Trophoblast cell (in vitro differentiated cells and primary cell): ENCODE measurements at regions not wholly inside any gene's neighbourhood (a gene's known extent, or its start where the extent isn't known, plus 50 kb on each side); places are given as distances from the start of the nearest gene placed in this dataset.
"Not testable (repeated sequence)": the region's sequence is repeated elsewhere in the genome, so short reads cannot be mapped to it uniquely, and the experiment has no call there.

Source experiments
- DNase-seq, 2 donors: peaks; one replicate each; pipeline ENCODE4 v3.0.0-alpha.2; 2016
- H2AFZ ChIP-seq: 2 replicates; pipeline ENCODE4 v1.6.1; 2013; ENCODE audit warnings: low read length, moderate library complexity, mild to moderate bottlenecking; ENCODE audit not compliant: insufficient read depth, poor library complexity
- H2AK5ac ChIP-seq: 2 replicates; pipeline ENCODE4 v1.6.1; 2013; ENCODE audit warnings: mild to moderate bottlenecking, low read length
- H2BK120ac ChIP-seq: 2 replicates; pipeline ENCODE4 v1.6.1; 2013; ENCODE audit warnings: low read length, mild to moderate bottlenecking, moderate library complexity; ENCODE audit not compliant: insufficient read depth, poor library complexity
- H2BK12ac ChIP-seq: 2 replicates; pipeline ENCODE4 v1.6.1; 2013; ENCODE audit warnings: mild to moderate bottlenecking, low read length, moderate library complexity
- H2BK5ac ChIP-seq: 2 replicates; pipeline ENCODE4 v1.6.1; 2013; ENCODE audit warnings: low read length, low read depth, moderate library complexity, mild to moderate bottlenecking; ENCODE audit not compliant: poor library complexity
- H3K14ac ChIP-seq: 2 replicates; pipeline ENCODE4 v1.6.1; 2013; ENCODE audit warnings: mild to moderate bottlenecking, low read length
- H3K18ac ChIP-seq: 2 replicates; pipeline ENCODE4 v1.6.1; 2013; ENCODE audit warnings: mild to moderate bottlenecking, low read length
- H3K23ac ChIP-seq: 2 replicates; pipeline ENCODE4 v1.6.1; 2013; ENCODE audit warnings: low read length
- H3K27ac ChIP-seq: 2 replicates; pipeline ENCODE4 v1.5.1; 2013; ENCODE audit warnings: low read depth, mild to moderate bottlenecking, inconsistent platforms, low read length, moderate library complexity
- H3K27me3 ChIP-seq: 2 replicates; pipeline ENCODE4 v1.6.1; 2013; ENCODE audit warnings: inconsistent platforms, mild to moderate bottlenecking, low read length, moderate library complexity; ENCODE audit not compliant: insufficient read depth
- H3K36me3 ChIP-seq, 2 experiments: 1 replicate in 1 of 2; 2 replicates in 1 of 2; pipeline ENCODE4 v1.6.1; 2013; ENCODE audit warnings: low read length in 2 of 2, mild to moderate bottlenecking in 2 of 2, moderate library complexity in 1 of 2; ENCODE audit not compliant: insufficient read depth in 2 of 2, control insufficient read depth in 1 of 2
- H3K4ac ChIP-seq: 2 replicates; pipeline ENCODE4 v1.6.1; 2013; ENCODE audit warnings: low read depth, mild to moderate bottlenecking, low read length, moderate library complexity
- H3K4me1 ChIP-seq, 2 experiments: 1 replicate in 1 of 2; 2 replicates in 1 of 2; pipeline ENCODE4 v1.6.1; 2013; ENCODE audit warnings: low read length in 2 of 2, mild to moderate bottlenecking in 2 of 2, moderate library complexity in 1 of 2; ENCODE audit not compliant: insufficient read depth in 2 of 2, control insufficient read depth in 1 of 2
- H3K4me2 ChIP-seq: 2 replicates; pipeline ENCODE4 v1.6.1; 2013; ENCODE audit warnings: inconsistent platforms, mild to moderate bottlenecking, low read length, moderate library complexity
- H3K4me3 ChIP-seq: 2 replicates; pipeline ENCODE4 v1.5.1; 2013; ENCODE audit warnings: mild to moderate bottlenecking, low read depth, low read length, inconsistent platforms
- H3K79me1 ChIP-seq: one replicate; pipeline ENCODE4 v1.6.1; 2013; ENCODE audit warnings: low read length
- H3K79me2 ChIP-seq: 2 replicates; pipeline ENCODE4 v1.6.1; 2013; ENCODE audit warnings: low read length, mild to moderate bottlenecking; ENCODE audit not compliant: control insufficient read depth, insufficient read depth, poor library complexity
- H3K9ac ChIP-seq: 2 replicates; pipeline ENCODE4 v1.6.1; 2013; ENCODE audit warnings: mild to moderate bottlenecking, low read length
- H3K9me3 ChIP-seq: 2 replicates; pipeline ENCODE4 v1.6.1; 2013; ENCODE audit warnings: low read depth, mild to moderate bottlenecking, control low read depth, inconsistent platforms, low read length; ENCODE audit not compliant: insufficient read depth
- H4K12ac ChIP-seq: 2 replicates; pipeline ENCODE4 v1.6.1; 2013; ENCODE audit warnings: low read depth, mild to moderate bottlenecking, low read length, moderate library complexity
- H4K8ac ChIP-seq: 2 replicates; pipeline ENCODE4 v1.6.1; 2013; ENCODE audit warnings: low read depth, mild to moderate bottlenecking, low read length, moderate library complexity
- H4K91ac ChIP-seq: one replicate; pipeline ENCODE4 v1.6.1; 2013; ENCODE audit warnings: low read depth, mild to moderate bottlenecking, low read length, moderate library complexity
- WGBS: extraction: QIAGEN DNeasy Blood & Tissue Kit; methylation state at CpG from one replicate; pipeline ENCODE4 v1.1.7; 2013; ENCODE audit warnings: missing lambda C conversion rate; ENCODE audit not compliant: insufficient read length, insufficient coverage; ENCODE audit errors: extremely low coverage; 5-methylcytosine and 5-hydroxymethylcytosine counted together

DNA sequence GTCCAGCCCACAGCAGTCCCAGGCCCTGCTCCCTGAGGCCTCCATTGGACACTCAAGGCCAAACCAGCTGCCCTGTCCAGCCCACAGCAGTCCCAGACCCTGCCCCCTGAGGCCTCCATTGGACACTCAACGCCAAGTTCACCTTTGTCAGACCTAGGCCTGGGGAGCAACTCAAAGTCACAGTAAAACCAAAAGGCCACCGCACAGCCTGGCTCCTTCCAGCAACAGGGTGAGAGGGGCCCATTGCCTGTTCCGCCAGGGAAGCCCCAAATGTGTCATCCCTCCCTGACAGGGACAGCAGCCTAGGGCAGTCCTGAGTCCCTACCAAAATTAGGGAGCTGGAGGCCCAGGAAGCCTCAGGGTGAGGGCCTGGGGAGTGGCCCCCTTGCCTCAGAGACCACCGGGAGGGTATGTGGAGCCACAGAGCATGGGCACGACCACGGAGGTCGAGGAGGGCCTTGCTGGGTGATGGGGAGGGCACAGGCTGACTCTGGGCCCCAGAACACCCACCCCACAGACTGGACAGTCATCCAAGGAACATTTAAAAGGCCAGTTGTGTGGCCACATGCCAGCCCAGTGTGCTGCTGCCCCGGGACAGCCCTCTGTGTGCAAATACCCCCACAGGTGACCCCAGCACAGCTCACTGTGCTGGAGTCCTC is 66.5 kb upstream of the PPP2R2D start:
- Histone ChIP-seq H2BK120ac (no peak overlapping the region), H3K23ac (no peak overlapping the region), H4K8ac (no peak overlapping the region), H3K4me2 (no peak overlapping the region), H2BK5ac (no peak overlapping the region), H3K27me3 (no peaks in the 10 kb centered on the region), H3K18ac (no peak overlapping the region), H3K9ac (no peak overlapping the region), H3K4ac (no peak overlapping the region), H3K36me3 (no peaks in the 10 kb centered on the region), H2AFZ (no peak overlapping the region), H3K4me1 (no peaks in the 10 kb centered on the region), H3K4me3 (no peak overlapping the region), H4K91ac (no peak overlapping the region), H3K9me3 (no peaks in the 10 kb centered on the region), H3K79me1 (no peaks in the 10 kb centered on the region), H2AK5ac (no peak overlapping the region), H3K14ac (no peak overlapping the region), H3K27ac (no peak overlapping the region), H3K79me2 (no peaks in the 10 kb centered on the region), H2BK12ac (no peak overlapping the region), H4K12ac (no peak overlapping the region)
- no CpG with 5 or more reads among the region's 8 CpGs for WGBS
- DNase-seq, result no peak

DNA sequence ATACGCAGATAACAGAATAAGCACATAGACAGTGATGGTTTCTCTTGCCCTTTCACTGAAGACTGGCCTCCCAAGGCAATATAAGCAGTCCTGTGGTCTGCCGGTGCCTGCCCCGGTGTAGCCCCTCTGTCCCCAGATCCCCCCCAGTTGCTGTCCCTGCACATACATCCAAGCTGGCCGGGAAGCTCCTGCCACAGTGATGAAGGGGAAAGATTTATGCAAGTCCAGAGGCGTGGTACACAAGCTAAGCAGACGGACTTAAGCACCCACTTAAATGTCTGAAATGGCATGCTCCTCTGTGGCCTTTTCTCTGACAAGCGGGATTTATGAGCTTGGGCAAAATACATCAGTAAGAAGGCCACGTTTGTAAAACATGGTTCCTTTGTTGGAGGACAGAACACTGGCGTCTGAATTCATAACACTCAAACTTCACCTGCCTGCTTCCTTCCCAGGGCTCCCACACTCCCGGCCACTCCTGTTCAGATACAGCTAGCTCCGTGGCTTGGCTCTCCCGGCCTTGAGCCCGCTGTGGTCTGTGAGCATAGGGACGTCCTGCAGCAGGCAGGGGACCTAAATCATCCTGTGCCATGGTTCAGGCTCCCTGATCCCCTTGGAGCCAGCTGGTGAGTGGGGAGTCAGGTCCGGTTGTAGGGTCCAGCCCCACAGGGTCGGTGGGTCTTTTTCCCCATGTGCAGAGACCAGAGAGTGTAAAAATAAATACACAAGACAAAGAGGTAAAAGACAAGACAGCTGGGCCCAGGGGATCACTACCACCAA is 61.7 kb upstream of the PPP2R2D start:
- Histone ChIP-seq H3K79me1 (no peaks in the 10 kb centered on the region), H3K79me2 (no peaks in the 10 kb centered on the region), H3K4me2 (no peak overlapping the region), H4K12ac (no peak overlapping the region), H2BK5ac (no peak overlapping the region), H2AFZ (no peak overlapping the region), H3K4me1 (no peaks in the 10 kb centered on the region), H3K36me3 (no peaks in the 10 kb centered on the region), H3K18ac (no peak overlapping the region), H4K8ac (no peak overlapping the region), H3K23ac (no peak overlapping the region), H3K27ac (no peak overlapping the region), H3K9ac (no peak overlapping the region), H4K91ac (no peak overlapping the region), H3K27me3 (no peaks in the 10 kb centered on the region), H3K4ac (no peak overlapping the region), H3K14ac (no peak overlapping the region), H2AK5ac (no peak overlapping the region), H2BK12ac (no peak overlapping the region), H3K9me3 (no peaks in the 10 kb centered on the region), H3K4me3 (no peak overlapping the region), H2BK120ac (no peak overlapping the region)
- WGBS, result no CpG with 5 or more reads among the region's 16 CpGs
- no peak for DNase-seq

DNA sequence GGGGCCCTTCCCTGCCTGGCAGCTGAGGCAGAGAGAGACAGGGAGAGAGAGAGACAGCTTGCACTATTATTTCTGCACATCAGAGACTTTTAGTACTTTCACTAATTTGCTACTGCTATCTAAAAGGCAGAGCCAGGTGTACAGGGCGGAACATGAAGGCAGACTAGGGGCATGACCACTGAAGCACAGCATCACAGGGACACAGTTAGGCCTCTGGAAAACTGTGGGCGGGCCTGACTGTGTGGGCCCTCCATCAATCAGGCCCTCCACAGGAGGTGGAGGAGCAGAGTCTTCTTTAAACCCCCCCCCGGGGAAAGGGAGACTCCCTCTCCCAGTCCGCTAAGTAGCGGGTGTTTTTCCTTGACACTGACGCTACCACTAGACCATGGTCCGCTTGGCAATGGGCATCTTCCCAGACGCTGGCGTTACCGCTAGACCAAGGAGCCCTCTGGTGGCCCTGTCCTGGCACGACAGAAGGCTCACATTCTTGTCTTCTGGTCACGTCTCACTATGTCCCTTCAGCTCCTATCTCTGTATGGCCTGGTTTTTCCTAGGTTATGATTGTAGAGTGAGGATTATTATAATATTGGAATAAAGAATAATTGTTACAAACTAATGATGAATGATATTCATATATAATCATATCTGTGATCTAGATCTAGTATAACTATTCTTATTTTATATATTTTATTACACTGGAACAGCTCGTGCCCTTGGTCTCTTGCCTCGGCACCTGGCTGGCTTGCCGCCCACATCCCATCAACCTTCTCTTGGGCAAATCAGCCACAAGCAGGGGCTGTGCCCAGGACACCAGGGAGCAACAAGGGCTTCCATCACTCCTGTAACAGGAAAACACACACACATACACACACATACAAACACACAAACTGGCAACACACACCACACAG is 60.7 kb upstream of the PPP2R2D start:
- H4K8ac ChIP-seq, H3K79me2 ChIP-seq, H3K9ac ChIP-seq, H3K14ac ChIP-seq, H2AK5ac ChIP-seq, H3K4me3 ChIP-seq, H2BK5ac ChIP-seq, H3K18ac ChIP-seq, H3K4me2 ChIP-seq, H3K4ac ChIP-seq, H2AFZ ChIP-seq, H3K79me1 ChIP-seq, H4K91ac ChIP-seq, H4K12ac ChIP-seq, H3K23ac ChIP-seq, H2BK120ac ChIP-seq, H3K27ac ChIP-seq, H3K9me3 ChIP-seq, H3K36me3 ChIP-seq, H3K27me3 ChIP-seq, H2BK12ac ChIP-seq, H3K4me1 ChIP-seq: not testable (repeated sequence)
- no CpG with 5 or more reads among the region's 15 CpGs for WGBS
- DNase-seq, result peak in 1 of 2 donors; percentile 42

DNA sequence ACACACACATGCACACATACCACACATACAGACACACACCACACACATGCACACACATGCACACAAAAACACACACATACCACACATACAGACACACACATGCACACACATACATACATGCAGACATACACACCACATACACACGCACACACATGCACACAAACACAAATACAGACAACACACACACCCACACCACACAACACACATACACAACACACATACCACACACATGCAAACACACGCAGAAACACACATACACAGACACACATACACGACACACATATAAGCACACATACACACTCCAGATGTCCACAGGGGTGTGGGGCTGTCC is 60.1 kb upstream of the PPP2R2D start:
- H3K9ac ChIP-seq, result no peak overlapping the region
- no peaks in the 10 kb centered on the region for H3K27me3 ChIP-seq
- no peaks in the 10 kb centered on the region for H3K36me3 ChIP-seq
- no peak overlapping the region for H3K18ac ChIP-seq
- no CpG with 5 or more reads among the region's 3 CpGs for WGBS
- H4K8ac ChIP-seq, result no peak overlapping the region
- no peak overlapping the region for H3K27ac ChIP-seq
- no peak overlapping the region for H2BK12ac ChIP-seq
- no peak overlapping the region for H4K91ac ChIP-seq
- H3K79me2 ChIP-seq, result no peaks in the 10 kb centered on the region
- H2BK120ac ChIP-seq, result no peak overlapping the region
- H3K4me2 ChIP-seq, result no peak overlapping the region
- no peak overlapping the region for H2BK5ac ChIP-seq
- no peaks in the 10 kb centered on the region for H3K79me1 ChIP-seq
- no peaks in the 10 kb centered on the region for H3K9me3 ChIP-seq
- H2AK5ac ChIP-seq, result no peak overlapping the region
- H3K4ac ChIP-seq, result no peak overlapping the region
- no peak overlapping the region for H4K12ac ChIP-seq
- peak overlapping the region; percentile 58 for H3K23ac ChIP-seq
- H3K14ac ChIP-seq, result no peak overlapping the region
- H2AFZ ChIP-seq, result no peak overlapping the region
- H3K4me1 ChIP-seq, result no peaks in the 10 kb centered on the region
- DNase-seq, result no peak
- H3K4me3 ChIP-seq, result no peak overlapping the region
